HG02610 (cell line): ENCODE measurements at regions not wholly inside any gene's neighbourhood (a gene's known extent, or its start where the extent isn't known, plus 50 kb on each side); places are given as distances from the start of the nearest gene placed in this dataset.
"Not testable (repeated sequence)": the region's sequence is repeated elsewhere in the genome, so short reads cannot be mapped to it uniquely, and the experiment has no call there.

Experiments
- ATAC-seq: cut with Tn5 transposase; IDR thresholded peaks from one replicate; pipeline ENCODE4 v1.9.1; 2021; ENCODE audit warnings: mild to moderate bottlenecking, moderate library complexity; ENCODE audit not compliant: unreplicated experiment

- not testable (repeated sequence) for ATAC-seq
Measured at GRCh38 chr15:31723019-31723418, 307.3 kb upstream of the CHRNA7 start.

- not testable (repeated sequence) for ATAC-seq
Measured at GRCh38 chr15:31724903-31725302, 305.4 kb upstream of the CHRNA7 start.

- ATAC-seq = not testable (repeated sequence)
Measured at GRCh38 chr15:31725619-31726018, 304.7 kb upstream of the CHRNA7 start.

GRCh38 chr15:31727612-31728011 is 302.7 kb upstream of the CHRNA7 start:
- no peak for ATAC-seq

GRCh38 chr15:31732726-31733125 is 297.6 kb upstream of the CHRNA7 start:
- ATAC-seq = no peak

GRCh38 chr15:31733424-31733823 is 296.9 kb upstream of the CHRNA7 start:
- ATAC-seq = no peak

- ATAC-seq = no peak
Measured at GRCh38 chr15:31740203-31740602, 290.1 kb upstream of the CHRNA7 start.

- ATAC-seq = no peak
Measured at GRCh38 chr15:31745841-31746240, 284.5 kb upstream of the CHRNA7 start.

- no peak for ATAC-seq
Measured at GRCh38 chr15:31752065-31752762, 278.1 kb upstream of the CHRNA7 start.

- no peak for ATAC-seq
Measured at GRCh38 chr15:31752905-31753304, 277.4 kb upstream of the CHRNA7 start.

GRCh38 chr15:31758126-31758525 is 272.2 kb upstream of the CHRNA7 start:
- ATAC-seq = no peak

GRCh38 chr15:31768055-31768454 is 262.3 kb upstream of the CHRNA7 start:
- no peak for ATAC-seq

- no peak for ATAC-seq
Measured at GRCh38 chr15:31774045-31774444, 256.3 kb upstream of the CHRNA7 start.

- ATAC-seq = no peak
Measured at GRCh38 chr15:31776039-31776438, 254.3 kb upstream of the CHRNA7 start.

GRCh38 chr15:31781261-31781660 is 249.1 kb upstream of the CHRNA7 start:
- no peak for ATAC-seq

GRCh38 chr15:31782016-31782783 is 248.1 kb upstream of the CHRNA7 start:
- no peak for ATAC-seq

GRCh38 chr15:31782951-31783350 is 247.4 kb upstream of the CHRNA7 start:
- no peak for ATAC-seq

- ATAC-seq = no peak
Measured at GRCh38 chr15:31786360-31786759, 244.0 kb upstream of the CHRNA7 start.

- no peak for ATAC-seq
Measured at GRCh38 chr15:31788104-31788503, 242.2 kb upstream of the CHRNA7 start.

- ATAC-seq = no peak
Measured at GRCh38 chr15:31792611-31793199, 237.6 kb upstream of the CHRNA7 start.

- ATAC-seq = no peak
Measured at GRCh38 chr15:31799319-31799714, 231.0 kb upstream of the CHRNA7 start.

- ATAC-seq = peak; percentile 90
Measured at GRCh38 chr15:31799715-31800321, 230.5 kb upstream of the CHRNA7 start.
